SK-N-SH (cell line): ENCODE measurements at regions not wholly inside any gene's neighbourhood (a gene's known extent, or its start where the extent isn't known, plus 50 kb on each side); places are given as distances from the start of the nearest gene placed in this dataset.

Source experiments
- CTCF ChIP-seq: fragments of 200-600 bp; sonication (generic); IDR thresholded peaks from 2 replicates; pipeline ENCODE4 v1.6.1; 2017; ENCODE audit warnings: antibody characterized with exemption, mild to moderate bottlenecking, moderate library complexity
- EP300 ChIP-seq, 2 experiments: IDR thresholded peaks; 2 replicates each; pipeline versions ENCODE4 v1.4.0 to v1.6.1; 2012; ENCODE audit warnings: borderline replicate concordance in 1 of 2, low read depth in 1 of 2, low read length in 1 of 2
- JUND ChIP-seq: IDR thresholded peaks from 2 replicates; pipeline ENCODE4 v1.4.0; 2012
- MXI1 ChIP-seq: IDR thresholded peaks from 2 replicates; pipeline ENCODE4 v1.6.1; 2012; ENCODE audit warnings: mild to moderate bottlenecking, low read depth, low read length, improper control_type of control experiment
- NFIC ChIP-seq: IDR thresholded peaks from 2 replicates; pipeline ENCODE4 v1.4.0; 2012; ENCODE audit warnings: borderline replicate concordance
- POLR2AphosphoS5 ChIP-seq: IDR thresholded peaks from 2 replicates; pipeline ENCODE4 v1.6.1; 2012; ENCODE audit warnings: low read depth, low read length
- TCF12 ChIP-seq: IDR thresholded peaks from 2 replicates; pipeline ENCODE4 v1.4.0; 2012
- TEAD4 ChIP-seq: IDR thresholded peaks from 2 replicates; pipeline ENCODE4 v1.4.0; 2012; ENCODE audit warnings: mild to moderate bottlenecking, borderline replicate concordance; ENCODE audit not compliant: insufficient read depth
- YY1 ChIP-seq: IDR thresholded peaks from 2 replicates; pipeline ENCODE4 v1.4.0; 2012; ENCODE audit warnings: low read depth, mild to moderate bottlenecking
- TF ChIP-seq, protein P1 (sequence below): IDR thresholded peaks from 2 replicates; pipeline ENCODE4 v1.4.0; 2012; ENCODE audit warnings: low read depth

DNA sequence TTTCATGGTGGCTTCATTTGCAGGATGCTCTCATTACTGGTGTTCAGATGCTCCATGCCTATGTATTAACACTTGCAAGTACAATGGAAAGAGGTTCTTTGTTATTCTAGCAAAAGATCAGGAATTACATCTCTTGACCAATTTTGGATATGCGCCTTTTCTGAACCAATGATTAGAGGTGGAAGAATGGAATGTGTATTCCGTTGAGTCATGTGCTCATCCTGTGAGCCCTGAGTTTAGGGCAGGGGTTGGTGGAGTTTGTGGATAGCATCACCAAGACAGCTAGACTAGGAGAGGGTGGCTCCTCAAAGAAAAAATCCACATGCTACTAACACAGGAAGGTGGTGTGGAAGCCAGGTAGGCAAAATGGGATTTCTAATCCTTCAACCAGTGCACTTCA, 80.7 kb upstream of the SLC25A26 start:
- TF ChIP-seq, protein P1, sequence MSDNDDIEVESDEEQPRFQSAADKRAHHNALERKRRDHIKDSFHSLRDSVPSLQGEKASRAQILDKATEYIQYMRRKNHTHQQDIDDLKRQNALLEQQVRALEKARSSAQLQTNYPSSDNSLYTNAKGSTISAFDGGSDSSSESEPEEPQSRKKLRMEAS, result no peak
- TF ChIP-seq MXI1 (no peak), JUND (no peak), CTCF (no peak), NFIC (no peak), TEAD4 (no peak), TCF12 (no peak), YY1 (no peak), EP300 (IDR thresholded peaks at IDR 0.05; ENCODE audit: borderline replicate concordance in 1 of 2, low read depth in 1 of 2, low read length in 1 of 2) (no peak), POLR2AphosphoS5 (no peak)
